ENCODE measurements at regions not wholly inside any gene's neighbourhood (a gene's known extent, or its start where the extent isn't known, plus 50 kb on each side); places are given as distances from the start of the nearest gene placed in this dataset.
"Not testable (repeated sequence)": the region's sequence is repeated elsewhere in the genome, so short reads cannot be mapped to it uniquely, and the experiment has no call there.

GRCh38 chr2:7686016-7686385 is 768.8 kb downstream of the RNF144A start:
- no peak for DNase-seq (ENCODE audit: low read depth)
- no peak for TF ChIP-seq CTCF (IDR thresholded peaks at IDR 0.05; ENCODE audit: low read length, missing control alignments)

DNA sequence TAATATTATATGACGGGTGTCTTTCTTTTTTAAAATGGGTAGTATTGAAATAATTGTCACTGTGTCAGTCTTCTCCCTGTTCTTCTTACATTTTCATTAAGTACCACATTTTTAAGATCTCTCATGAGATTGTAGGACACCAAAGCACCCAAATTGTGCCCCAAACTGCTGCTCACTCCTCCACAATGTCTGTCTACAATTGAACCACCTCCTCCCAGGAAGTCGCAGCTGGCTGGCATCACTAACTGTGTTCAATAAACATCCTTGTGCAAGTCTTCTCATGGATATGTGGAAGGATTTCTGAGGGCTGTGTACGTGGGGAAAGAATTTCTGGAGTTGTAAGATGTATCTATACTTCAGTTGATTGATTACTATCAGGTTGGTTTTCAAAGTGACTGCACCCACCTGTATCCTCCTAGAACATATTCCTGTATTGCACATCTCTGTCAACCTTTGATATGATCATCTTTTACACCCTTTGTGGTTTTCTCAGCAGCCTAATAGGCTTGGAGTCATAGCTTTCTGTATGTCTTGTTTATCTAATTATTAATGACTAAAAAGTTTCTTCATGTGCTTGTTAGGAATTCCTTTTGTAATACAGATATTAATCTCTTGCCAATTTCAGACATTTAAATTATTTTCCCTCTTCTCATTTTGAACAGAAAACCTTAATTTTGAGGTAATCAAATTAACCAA is 774.9 kb downstream of the RNF144A start:
- TF ChIP-seq CTCF (IDR thresholded peaks at IDR 0.05; ENCODE audit: low read length, missing control alignments) = no peak
- DNase-seq (ENCODE audit: low read depth) = no peak
- H3K4me3 ChIP-seq (replicated peaks; ENCODE audit: low read depth, low read length) = no peak overlapping the region

More at GRCh38 chr2:7686016-7686385, 768.8 kb downstream of the RNF144A start:
- no peak overlapping the region for H3K4me3 ChIP-seq (replicated peaks; ENCODE audit: low read depth, low read length)

GRCh38 chr2:7692657-7693161 is 775.5 kb downstream of the RNF144A start:
- no peak for TF ChIP-seq CTCF (IDR thresholded peaks at IDR 0.05; ENCODE audit: low read length, missing control alignments)
- H3K4me3 ChIP-seq (replicated peaks; ENCODE audit: low read depth, low read length) = no peak overlapping the region
- DNase-seq (ENCODE audit: low read depth) = peak; percentile 42

- no peak overlapping the region for H3K4me3 ChIP-seq (replicated peaks; ENCODE audit: low read depth, low read length)
- no peak for DNase-seq (ENCODE audit: low read depth)
- no peak for TF ChIP-seq CTCF (IDR thresholded peaks at IDR 0.05; ENCODE audit: low read length, missing control alignments)
Measured at GRCh38 chr2:7693246-7694075, 776.2 kb downstream of the RNF144A start.

DNA sequence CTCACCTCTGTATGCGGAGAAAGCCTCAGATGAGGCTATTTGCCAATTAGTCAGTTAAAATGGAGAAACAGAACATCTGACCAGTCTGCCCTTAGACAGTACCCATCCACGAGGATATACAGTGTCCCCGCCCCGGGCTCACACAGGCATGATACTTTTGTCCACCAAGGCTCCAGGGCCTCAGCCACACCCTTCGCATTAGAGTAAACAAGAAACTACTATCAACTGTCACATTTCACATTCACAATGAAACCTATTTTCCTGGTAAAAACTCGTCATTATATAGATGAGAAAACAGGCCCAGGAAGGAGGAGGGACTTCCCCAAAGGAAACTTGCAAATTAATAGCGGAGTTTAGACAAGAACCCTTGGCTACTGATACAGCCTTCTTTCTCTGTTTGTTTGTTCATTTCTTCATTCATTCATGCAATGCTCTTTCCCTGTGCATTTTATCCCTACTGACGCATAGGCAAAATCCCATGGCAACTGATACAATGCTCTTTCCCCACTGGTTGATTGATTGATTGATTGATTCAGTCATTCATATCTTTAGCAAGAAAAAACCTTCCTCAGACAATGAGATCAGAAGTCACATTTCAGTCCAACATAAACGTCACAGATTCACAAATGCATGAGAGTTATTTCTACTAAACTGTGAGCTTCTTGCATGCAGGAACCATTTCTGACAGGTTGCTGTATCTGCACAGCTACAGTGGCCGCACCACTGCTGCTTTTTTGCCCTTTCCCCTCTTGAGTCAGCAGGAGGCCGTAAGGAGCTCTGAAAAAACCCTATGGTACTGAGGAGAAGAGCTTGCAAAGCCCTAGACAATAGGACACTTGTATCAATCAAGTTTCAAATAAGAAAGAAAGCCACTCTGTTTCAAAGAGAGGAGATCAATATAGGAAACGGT is 777.1 kb downstream of the RNF144A start:
- no peak overlapping the region for H3K4me3 ChIP-seq (replicated peaks; ENCODE audit: low read depth, low read length)
- no peak for DNase-seq (ENCODE audit: low read depth)
- no peak for TF ChIP-seq CTCF (IDR thresholded peaks at IDR 0.05; ENCODE audit: low read length, missing control alignments)

DNA sequence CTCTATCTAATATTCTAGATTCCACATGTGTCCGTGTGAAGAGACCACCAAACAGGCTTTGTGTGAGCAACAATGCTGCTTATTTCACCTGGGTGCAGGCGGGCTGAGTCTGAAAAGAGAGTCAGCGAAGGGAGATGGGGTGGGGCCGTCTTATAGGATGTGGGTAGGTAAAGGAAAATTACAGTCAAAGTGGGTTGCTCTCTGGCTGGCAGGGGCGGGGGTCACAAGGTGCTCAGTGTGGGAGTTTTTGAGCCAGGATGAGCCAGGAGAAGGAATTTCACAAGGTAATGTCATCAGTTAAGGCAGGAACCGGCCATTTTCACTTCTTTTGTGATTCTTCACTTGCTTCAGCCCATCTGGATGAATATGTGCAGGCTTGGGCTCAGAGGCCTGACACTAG is 779.3 kb downstream of the RNF144A start:
- not testable (repeated sequence) for H3K4me3 ChIP-seq (replicated peaks; ENCODE audit: low read depth, low read length); DNase-seq (ENCODE audit: low read depth)

- no peak for DNase-seq (ENCODE audit: low read depth)
- TF ChIP-seq CTCF (IDR thresholded peaks at IDR 0.05; ENCODE audit: low read length, missing control alignments) = no peak
Measured at GRCh38 chr2:7697052-7697451, 779.8 kb downstream of the RNF144A start.

More at GRCh38 chr2:7697052-7697451, 779.8 kb downstream of the RNF144A start:
- H3K4me3 ChIP-seq (replicated peaks; ENCODE audit: low read depth, low read length) = no peak overlapping the region

Measured in fibroblast of pulmonary artery (primary cell).